SK-MEL-5 (cell line): ENCODE measurements at regions not wholly inside any gene's neighbourhood (a gene's known extent, or its start where the extent isn't known, plus 50 kb on each side); places are given as distances from the start of the nearest gene placed in this dataset.

ENCODE experiments used
- DNase-seq: peaks from one replicate; pipeline ENCODE4 v3.0.0-alpha.2; 2016; ENCODE audit warnings: low read depth, low spot score
- in situ Hi-C: cut with HindIII; loops from 2 replicates; pipeline ENCODE4 v1.10.0; 2016; ENCODE audit warnings: low sequenced_read_pairs, high pct_unique_total_duplicates, low pct_unique_long_range_greater_than_20kb

GRCh38 chr7:38060637-38061036 lies 117.4 kb upstream of the STARD3NL start:
- in situ Hi-C loops: no loop called here
- no peak for DNase-seq

- no peak for DNase-seq
- in situ Hi-C loops: no loop called here
Observed at GRCh38 chr7:38066391-38066790, 111.7 kb upstream of the STARD3NL start.

GRCh38 chr7:38068461-38068860 lies 109.6 kb upstream of the STARD3NL start:
- peak; percentile 13 for DNase-seq
- in situ Hi-C loops: no loop called here

GRCh38 chr7:38069052-38069451 lies 109.0 kb upstream of the STARD3NL start:
- DNase-seq: no peak
- in situ Hi-C loops: no loop called here

GRCh38 chr7:38070718-38071117 lies 107.3 kb upstream of the STARD3NL start:
- peak; percentile 65 for DNase-seq
- in situ Hi-C loops: no loop called here

- in situ Hi-C loops: no loop called here
- no peak for DNase-seq
Observed at GRCh38 chr7:38086857-38087256, 91.2 kb upstream of the STARD3NL start.

- no peak for DNase-seq
- in situ Hi-C loops: no loop called here
Observed at GRCh38 chr7:38102507-38102906, 75.5 kb upstream of the STARD3NL start.

- DNase-seq: peak; percentile 76
- in situ Hi-C loops: no loop called here
Observed at GRCh38 chr7:38105874-38106483, 72.1 kb upstream of the STARD3NL start.

GRCh38 chr7:38107486-38107893 lies 70.6 kb upstream of the STARD3NL start:
- in situ Hi-C loops: no loop called here

GRCh38 chr7:38112075-38112474 lies 66.0 kb upstream of the STARD3NL start:
- in situ Hi-C loops: no loop called here
- DNase-seq: no peak

More at GRCh38 chr7:38107486-38107893, 70.6 kb upstream of the STARD3NL start:
- peak; percentile 83 for DNase-seq

GRCh38 chr7:38120076-38120475 lies 58.0 kb upstream of the STARD3NL start:
- DNase-seq: no peak
- in situ Hi-C loops: no loop called here

GRCh38 chr7:38122501-38122900 lies 55.5 kb upstream of the STARD3NL start:
- in situ Hi-C loops: no loop called here
- no peak for DNase-seq

GRCh38 chr7:38123494-38123893 lies 54.6 kb upstream of the STARD3NL start:
- in situ Hi-C loops: no loop called here
- DNase-seq: no peak

GRCh38 chr7:38127216-38128207 lies 50.5 kb upstream of the STARD3NL start:
- DNase-seq: no peak
- in situ Hi-C loops: no loop called here
